Daoy (cell line): ENCODE measurements at regions not wholly inside any gene's neighbourhood (a gene's known extent, or its start where the extent isn't known, plus 50 kb on each side); places are given as distances from the start of the nearest gene placed in this dataset.
"Not testable (repeated sequence)": the region's sequence is repeated elsewhere in the genome, so short reads cannot be mapped to it uniquely, and the experiment has no call there.

Experiments
- DNase-seq: peaks from one replicate; pipeline ENCODE4 v3.0.0-alpha.2; 2015; ENCODE audit warnings: low read depth

- DNase-seq: peak; percentile 66
These were observed 93.4 kb upstream of the PARD3 start for GRCh38 chr10:34908481-34908880.

- DNase-seq: no peak
These were observed 92.8 kb upstream of the PARD3 start for GRCh38 chr10:34907743-34908430.

- DNase-seq: no peak
These were observed 91.2 kb upstream of the PARD3 start for GRCh38 chr10:34906067-34906965.

DNA sequence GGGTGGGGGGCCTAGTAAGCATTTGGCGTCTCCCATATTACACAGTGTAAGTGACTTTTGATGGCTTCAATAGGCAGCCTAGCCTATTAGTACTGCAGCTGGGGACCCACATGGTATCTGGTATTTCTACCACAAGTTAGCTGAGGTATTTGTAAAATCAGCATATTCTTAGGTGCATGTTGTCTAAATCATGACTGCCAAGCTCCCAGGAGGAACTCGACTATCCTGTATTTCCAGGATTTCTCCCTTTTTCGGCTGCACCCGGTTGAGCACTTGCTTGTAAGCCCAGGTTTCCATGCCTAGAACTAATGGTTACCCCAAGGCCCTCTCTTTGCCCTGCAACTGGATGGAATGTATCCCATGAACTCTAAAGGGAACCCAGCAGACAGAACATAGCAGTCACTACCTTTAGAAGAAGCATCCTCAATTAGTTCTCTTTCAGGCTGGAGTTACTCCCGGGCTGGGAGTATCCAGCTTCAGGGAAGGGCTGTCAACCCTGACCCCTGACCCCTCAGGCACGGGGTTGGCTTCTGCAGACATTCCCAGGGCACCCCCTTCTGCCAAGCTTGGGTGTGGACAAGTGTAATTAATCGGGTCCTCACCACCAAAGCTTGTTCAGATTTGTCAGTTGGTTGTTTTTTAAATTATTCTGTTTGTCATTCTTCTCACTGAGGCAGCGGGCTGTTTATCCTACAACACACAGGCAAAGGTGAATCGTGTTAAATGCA lies 90.3 kb upstream of the PARD3 start:
- no peak for DNase-seq

GRCh38 chr10:34904191-34904590 lies 89.1 kb upstream of the PARD3 start:
- no peak for DNase-seq

DNA sequence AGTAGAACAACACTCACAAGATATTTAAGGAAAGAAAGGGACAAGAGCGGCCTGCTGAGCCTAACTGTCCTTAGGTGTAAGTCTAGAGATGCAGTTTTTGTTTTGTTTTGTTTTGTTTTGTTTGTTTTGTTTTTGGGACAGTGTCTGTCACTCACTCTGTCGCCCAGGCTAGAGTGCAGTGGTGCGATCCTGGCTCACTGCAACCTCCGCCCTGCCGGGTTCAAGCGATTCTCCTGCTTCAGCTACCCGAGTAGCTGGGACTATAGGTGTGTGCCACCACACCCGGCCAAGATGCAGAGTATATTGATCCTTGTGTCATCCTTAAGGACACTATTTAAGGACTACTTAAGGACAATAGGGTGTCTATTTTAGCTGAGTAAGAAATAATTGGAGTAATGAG lies 84.1 kb upstream of the PARD3 start:
- DNase-seq: no peak

DNA sequence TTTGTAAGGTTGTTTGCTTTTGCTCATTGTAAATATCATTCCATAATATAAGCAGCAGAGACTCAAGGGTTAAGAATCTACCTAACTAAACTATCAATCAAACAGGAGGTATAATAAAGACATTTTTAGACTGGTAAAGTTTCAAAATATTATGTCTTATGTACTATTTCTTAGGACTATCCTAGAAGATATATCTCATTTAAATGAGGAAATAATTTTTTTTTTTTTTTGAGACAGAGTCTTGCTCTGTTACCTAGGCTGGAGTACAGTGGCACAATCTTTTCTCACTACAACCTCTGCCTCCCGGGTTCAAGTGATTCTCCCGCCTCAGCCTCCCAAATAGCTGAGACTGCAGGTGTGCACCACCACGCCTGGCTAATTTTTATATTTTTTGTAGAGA lies 80.9 kb upstream of the PARD3 start:
- no peak for DNase-seq

DNA sequence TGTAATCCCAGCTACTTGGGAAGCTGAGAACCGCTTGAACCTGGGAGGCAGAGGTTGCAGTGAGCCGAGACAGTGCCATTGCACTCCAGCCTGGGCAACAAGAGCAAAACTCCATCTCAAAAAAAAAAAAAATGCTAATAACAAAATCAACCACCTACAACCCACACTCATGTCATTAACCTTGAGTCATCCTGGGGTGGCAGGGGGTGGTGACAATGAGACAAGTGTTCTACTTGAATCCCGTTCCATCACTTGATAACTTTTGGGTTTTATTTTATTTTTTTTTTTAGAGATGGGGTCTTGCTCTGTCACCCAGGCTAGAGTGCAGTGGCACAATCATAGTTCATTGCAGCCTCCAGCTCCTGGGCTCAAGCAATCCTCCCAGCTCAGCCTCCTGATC lies 80.0 kb upstream of the PARD3 start:
- not testable (repeated sequence) for DNase-seq

- not testable (repeated sequence) for DNase-seq
These were observed 77.4 kb upstream of the PARD3 start for GRCh38 chr10:34892521-34892920.

DNA sequence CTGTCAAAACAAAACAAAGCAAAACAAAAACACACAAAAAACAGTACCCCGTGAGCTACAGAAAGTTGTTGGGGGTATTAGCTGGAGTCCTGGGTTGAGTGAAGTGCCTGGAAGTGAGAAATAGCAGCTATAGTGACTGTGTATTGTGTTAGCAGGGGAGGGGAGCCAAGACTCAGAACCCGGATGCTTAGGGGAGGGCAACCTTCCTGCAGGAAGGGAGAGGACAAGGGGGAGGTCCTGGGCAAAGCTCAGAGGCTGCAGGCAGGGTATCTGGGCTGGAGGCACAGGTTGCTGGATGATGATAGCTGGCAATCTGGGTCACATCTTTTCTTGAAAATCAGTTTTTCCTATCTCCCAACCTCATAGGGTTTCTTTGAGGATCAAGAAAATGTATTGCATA lies 75.8 kb upstream of the PARD3 start:
- DNase-seq: no peak

- DNase-seq: peak; percentile 25
These were observed 74.1 kb upstream of the PARD3 start for GRCh38 chr10:34889004-34889869.

GRCh38 chr10:34886906-34887642 lies 72.0 kb upstream of the PARD3 start:
- DNase-seq: no peak

- peak; percentile 9 for DNase-seq
These were observed 70.8 kb upstream of the PARD3 start for GRCh38 chr10:34885898-34886297.

GRCh38 chr10:34885011-34885410 lies 69.9 kb upstream of the PARD3 start:
- no peak for DNase-seq

DNA sequence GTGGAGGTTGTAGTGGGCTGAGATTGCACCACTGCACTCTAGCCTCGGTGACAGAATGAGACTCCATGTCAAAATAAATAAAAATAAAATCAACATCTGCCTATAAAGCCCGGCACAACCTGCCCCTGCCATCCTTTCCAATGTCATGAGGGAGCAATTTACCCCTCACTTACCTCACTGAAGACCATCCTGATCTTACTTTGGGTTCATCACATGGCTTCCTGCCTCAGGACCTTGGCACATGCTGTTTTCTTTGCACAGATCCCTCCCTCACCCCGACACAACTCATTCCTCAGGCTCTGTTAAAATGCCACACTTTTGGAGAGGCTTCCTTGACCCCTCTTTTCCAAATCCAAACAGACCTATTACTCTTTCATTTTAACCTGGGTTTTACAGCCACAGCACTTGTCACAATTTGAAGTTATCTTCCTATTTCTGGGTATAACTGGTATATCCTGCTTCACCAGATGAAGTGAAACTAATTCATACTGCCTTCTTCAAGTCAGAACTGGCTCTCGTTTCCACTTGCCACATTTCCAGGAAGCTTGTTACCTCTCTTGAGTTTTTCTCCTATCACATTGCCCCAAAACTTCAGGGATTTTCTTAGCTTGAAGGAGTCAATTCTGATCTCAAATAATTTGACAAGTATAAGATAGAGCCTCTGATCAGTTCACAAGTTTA lies 69.3 kb upstream of the PARD3 start:
- DNase-seq: no peak

- no peak for DNase-seq
These were observed 65.7 kb upstream of the PARD3 start for GRCh38 chr10:34880817-34881216.

- not testable (repeated sequence) for DNase-seq
These were observed 63.6 kb upstream of the PARD3 start for GRCh38 chr10:34878651-34879050.

- no peak for DNase-seq
These were observed 60.0 kb upstream of the PARD3 start for GRCh38 chr10:34875061-34875460.

DNA sequence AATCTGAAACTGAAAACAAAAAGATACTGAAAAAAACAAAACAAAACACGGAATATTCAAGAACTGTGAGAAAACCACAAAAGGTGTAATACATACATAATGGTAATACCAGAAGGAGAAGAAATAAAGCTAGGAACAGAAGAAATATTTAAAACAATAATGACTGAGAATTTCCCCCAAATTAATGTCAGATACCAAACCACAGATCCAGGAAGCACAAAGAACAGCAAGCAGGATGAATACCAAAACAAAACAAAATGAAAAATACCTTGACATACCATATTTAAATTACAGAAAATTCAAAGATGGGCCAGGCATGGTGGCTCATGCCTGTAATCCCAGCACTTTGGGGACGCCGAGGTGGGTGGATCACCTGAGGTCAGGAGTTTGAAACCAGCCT lies 57.7 kb upstream of the PARD3 start:
- DNase-seq: no peak

DNA sequence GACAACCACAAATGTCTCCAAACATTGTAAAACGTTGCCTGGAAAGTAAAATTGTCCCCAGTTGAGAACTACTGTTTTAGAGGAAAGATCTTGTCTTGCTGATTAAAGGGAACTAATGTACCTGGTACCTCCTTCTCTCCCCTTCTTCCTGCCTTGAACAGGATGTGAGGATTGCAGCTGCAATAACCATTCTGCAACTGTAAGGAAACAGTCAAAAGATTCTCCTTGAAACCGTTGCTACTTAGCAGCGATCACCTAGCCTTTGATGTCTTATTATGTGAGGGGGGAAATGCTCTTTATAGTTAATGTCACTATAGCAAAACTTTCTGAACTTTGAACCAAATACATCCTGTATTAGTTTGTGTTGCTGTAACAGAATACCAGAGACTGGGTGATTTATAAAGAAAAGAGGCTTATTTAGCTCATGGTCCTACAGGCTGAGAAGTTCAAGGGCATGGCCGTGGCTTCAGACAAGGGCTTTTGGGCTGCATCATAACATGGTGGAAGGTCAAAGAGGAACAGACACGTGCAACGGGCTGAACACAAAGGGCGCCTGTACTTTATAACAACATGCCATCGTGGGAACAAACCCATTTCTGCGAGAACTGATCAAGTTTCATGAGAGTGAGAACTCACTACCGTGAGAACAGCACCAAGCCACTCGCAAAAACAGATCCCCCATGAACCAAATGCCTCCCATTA lies 54.2 kb upstream of the PARD3 start:
- DNase-seq: no peak
